GM18907 (cell line): ENCODE measurements at regions not wholly inside any gene's neighbourhood (a gene's known extent, or its start where the extent isn't known, plus 50 kb on each side); places are given as distances from the start of the nearest gene placed in this dataset.

ENCODE experiments used
- ATAC-seq: cut with Tn5 transposase; IDR thresholded peaks from one replicate; pipeline ENCODE4 v1.9.1; 2021; ENCODE audit warnings: mild to moderate bottlenecking, moderate library complexity; ENCODE audit not compliant: unreplicated experiment

GRCh38 chr2:12429779-12430406 is 286.8 kb upstream of the TRIB2 start:
- no peak for ATAC-seq

- ATAC-seq, result peak; percentile 100
These were observed 286.2 kb upstream of the TRIB2 start for GRCh38 chr2:12430407-12431133.

GRCh38 chr2:12432985-12433625 is 283.6 kb upstream of the TRIB2 start:
- no peak for ATAC-seq

- no peak for ATAC-seq
These were observed 283.1 kb upstream of the TRIB2 start for GRCh38 chr2:12433626-12433990.

- ATAC-seq, result no peak
These were observed 282.1 kb upstream of the TRIB2 start for GRCh38 chr2:12434630-12435098.

GRCh38 chr2:12435430-12436222 is 281.1 kb upstream of the TRIB2 start:
- no peak for ATAC-seq

- no peak for ATAC-seq
These were observed 280.3 kb upstream of the TRIB2 start for GRCh38 chr2:12436483-12436882.

- ATAC-seq, result no peak
These were observed 279.7 kb upstream of the TRIB2 start for GRCh38 chr2:12436935-12437561.

- no peak for ATAC-seq
These were observed 276.0 kb upstream of the TRIB2 start for GRCh38 chr2:12440731-12441130.

- no peak for ATAC-seq
These were observed 274.8 kb upstream of the TRIB2 start for GRCh38 chr2:12441750-12442475.

- no peak for ATAC-seq
These were observed 274.3 kb upstream of the TRIB2 start for GRCh38 chr2:12442476-12442847.

- ATAC-seq, result no peak
These were observed 267.8 kb upstream of the TRIB2 start for GRCh38 chr2:12448846-12449505.

GRCh38 chr2:12451726-12452125 is 265.0 kb upstream of the TRIB2 start:
- ATAC-seq, result no peak

- ATAC-seq, result no peak
These were observed 264.6 kb upstream of the TRIB2 start for GRCh38 chr2:12452185-12452584.

- no peak for ATAC-seq
These were observed 263.0 kb upstream of the TRIB2 start for GRCh38 chr2:12453731-12454130.

- ATAC-seq, result no peak
These were observed 261.1 kb upstream of the TRIB2 start for GRCh38 chr2:12455661-12456060.

GRCh38 chr2:12456293-12457106 is 260.2 kb upstream of the TRIB2 start:
- peak; percentile 98 for ATAC-seq

GRCh38 chr2:12457831-12458230 is 258.9 kb upstream of the TRIB2 start:
- no peak for ATAC-seq

GRCh38 chr2:12463189-12463588 is 253.5 kb upstream of the TRIB2 start:
- ATAC-seq, result no peak
